ENCODE measurements at regions not wholly inside any gene's neighbourhood (a gene's known extent, or its start where the extent isn't known, plus 50 kb on each side); places are given as distances from the start of the nearest gene placed in this dataset.

- no peak for DNase-seq
These were observed 421.3 kb upstream of the ADGRL2 start for GRCh38 chr1:81379430-81379829.

GRCh38 chr1:81377406-81377805 lies 423.3 kb upstream of the ADGRL2 start:
- DNase-seq, result no peak

- DNase-seq, result no peak
These were observed 424.7 kb upstream of the ADGRL2 start for GRCh38 chr1:81375884-81376548.

GRCh38 chr1:81374481-81374880 lies 426.3 kb upstream of the ADGRL2 start:
- no peak for DNase-seq

- no peak for DNase-seq
These were observed 428.9 kb upstream of the ADGRL2 start for GRCh38 chr1:81371864-81372263.

GRCh38 chr1:81369833-81370232 lies 430.9 kb upstream of the ADGRL2 start:
- DNase-seq, result no peak

- DNase-seq, result no peak
These were observed 434.6 kb upstream of the ADGRL2 start for GRCh38 chr1:81366173-81366572.

GRCh38 chr1:81364088-81364487 lies 436.6 kb upstream of the ADGRL2 start:
- DNase-seq, result no peak

GRCh38 chr1:81358151-81358550 lies 442.6 kb upstream of the ADGRL2 start:
- no peak for DNase-seq

- DNase-seq, result no peak
These were observed 448.9 kb upstream of the ADGRL2 start for GRCh38 chr1:81351864-81352263.

- no peak for DNase-seq
These were observed 451.4 kb upstream of the ADGRL2 start for GRCh38 chr1:81349194-81349965.

GRCh38 chr1:81345110-81345509 lies 455.6 kb upstream of the ADGRL2 start:
- DNase-seq, result no peak

- no peak for DNase-seq
These were observed 460.5 kb upstream of the ADGRL2 start for GRCh38 chr1:81340239-81340638.

GRCh38 chr1:81337226-81337625 lies 463.5 kb upstream of the ADGRL2 start:
- no peak for DNase-seq

- DNase-seq, result no peak
These were observed 464.9 kb upstream of the ADGRL2 start for GRCh38 chr1:81335876-81336275.

- DNase-seq, result peak; percentile 6
These were observed 470.2 kb upstream of the ADGRL2 start for GRCh38 chr1:81330521-81330920.

- no peak for DNase-seq
These were observed 470.6 kb upstream of the ADGRL2 start for GRCh38 chr1:81330111-81330510.

- DNase-seq, result no peak
These were observed 471.7 kb upstream of the ADGRL2 start for GRCh38 chr1:81329041-81329440.

- DNase-seq, result no peak
These were observed 473.0 kb upstream of the ADGRL2 start for GRCh38 chr1:81327743-81328142.

- no peak for DNase-seq
These were observed 473.5 kb upstream of the ADGRL2 start for GRCh38 chr1:81327103-81327710.

GRCh38 chr1:81326212-81326611 lies 474.5 kb upstream of the ADGRL2 start:
- no peak for DNase-seq

GRCh38 chr1:81325397-81325796 lies 475.3 kb upstream of the ADGRL2 start:
- DNase-seq, result no peak

- DNase-seq, result no peak
These were observed 476.9 kb upstream of the ADGRL2 start for GRCh38 chr1:81323862-81324261.

GRCh38 chr1:81317191-81317590 lies 483.5 kb upstream of the ADGRL2 start:
- no peak for DNase-seq
